ENCODE measurements at regions not wholly inside any gene's neighbourhood (a gene's known extent, or its start where the extent isn't known, plus 50 kb on each side); places are given as distances from the start of the nearest gene placed in this dataset.

GRCh38 chr5:152329761-152330283 lies 75.3 kb downstream of the NMUR2 start:
- TF ChIP-seq CTCF (IDR thresholded peaks at IDR 0.05) (no peak), POLR2A (IDR thresholded peaks at IDR 0.05) (no peak), POLR2AphosphoS5 (IDR thresholded peaks at IDR 0.05) (no peak)
